ENCODE measurements at regions not wholly inside any gene's neighbourhood (a gene's known extent, or its start where the extent isn't known, plus 50 kb on each side); places are given as distances from the start of the nearest gene placed in this dataset.

DNA sequence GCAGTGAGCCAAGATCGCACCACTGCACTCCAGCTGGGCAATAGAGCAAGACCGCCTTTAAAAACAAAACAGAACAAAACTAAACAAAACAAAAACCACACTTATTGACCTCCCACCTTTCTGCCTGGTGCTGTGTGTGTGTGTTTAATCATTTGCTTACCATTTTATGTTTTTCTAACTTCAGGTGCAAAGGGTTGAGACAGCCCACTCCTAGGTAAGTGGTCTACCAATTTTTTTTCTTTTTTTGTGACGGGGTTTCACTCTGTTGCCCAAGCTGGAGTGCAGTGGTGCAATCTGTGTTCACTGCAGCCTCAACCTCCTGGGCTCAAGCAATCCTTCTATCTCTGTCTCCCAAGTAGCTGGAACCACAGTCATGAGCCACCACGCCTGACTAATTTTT is 65.8 kb downstream of the SALL1 start:
- DNase-seq: no peak

GRCh38 chr16:51084074-51084928 is 66.8 kb downstream of the SALL1 start:
- no peak for DNase-seq

GRCh38 chr16:51072591-51072990 is 78.5 kb downstream of the SALL1 start:
- no peak for DNase-seq

- no peak for DNase-seq
Observed at GRCh38 chr16:51071326-51071725, 79.7 kb downstream of the SALL1 start.

- DNase-seq: no peak
Observed at GRCh38 chr16:51067352-51067751, 83.7 kb downstream of the SALL1 start.

- DNase-seq: no peak
Observed at GRCh38 chr16:51062039-51062438, 89.0 kb downstream of the SALL1 start.

DNA sequence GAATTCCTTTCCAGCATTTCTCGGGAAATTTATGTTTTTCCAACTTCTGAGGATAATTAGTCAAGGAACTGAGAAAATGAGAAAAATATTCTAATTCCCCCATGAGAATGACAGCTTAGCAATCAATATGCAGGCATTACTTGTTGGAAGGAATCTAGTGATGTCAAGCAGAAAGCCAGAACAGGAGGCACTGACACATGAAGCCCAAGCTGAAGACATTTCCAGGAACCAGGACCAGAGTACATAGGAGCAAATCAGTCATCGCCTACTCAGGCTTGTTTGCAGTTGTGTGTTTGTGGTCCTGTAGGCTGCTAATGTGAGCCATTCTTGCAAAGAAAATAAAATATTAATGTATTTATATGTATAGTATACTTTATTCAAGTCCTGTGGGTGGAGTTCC is 89.7 kb downstream of the SALL1 start:
- DNase-seq: no peak

GRCh38 chr16:51057969-51058337 is 93.1 kb downstream of the SALL1 start:
- DNase-seq: no peak

- no peak for DNase-seq
Observed at GRCh38 chr16:51057102-51057793, 93.8 kb downstream of the SALL1 start.

- DNase-seq: no peak
Observed at GRCh38 chr16:51056331-51056730, 94.7 kb downstream of the SALL1 start.

GRCh38 chr16:51055434-51055833 is 95.6 kb downstream of the SALL1 start:
- no peak for DNase-seq

GRCh38 chr16:51053775-51054174 is 97.3 kb downstream of the SALL1 start:
- DNase-seq: no peak

GRCh38 chr16:51051671-51052070 is 99.4 kb downstream of the SALL1 start:
- no peak for DNase-seq

- DNase-seq: no peak
Observed at GRCh38 chr16:51050377-51050706, 100.7 kb downstream of the SALL1 start.

DNA sequence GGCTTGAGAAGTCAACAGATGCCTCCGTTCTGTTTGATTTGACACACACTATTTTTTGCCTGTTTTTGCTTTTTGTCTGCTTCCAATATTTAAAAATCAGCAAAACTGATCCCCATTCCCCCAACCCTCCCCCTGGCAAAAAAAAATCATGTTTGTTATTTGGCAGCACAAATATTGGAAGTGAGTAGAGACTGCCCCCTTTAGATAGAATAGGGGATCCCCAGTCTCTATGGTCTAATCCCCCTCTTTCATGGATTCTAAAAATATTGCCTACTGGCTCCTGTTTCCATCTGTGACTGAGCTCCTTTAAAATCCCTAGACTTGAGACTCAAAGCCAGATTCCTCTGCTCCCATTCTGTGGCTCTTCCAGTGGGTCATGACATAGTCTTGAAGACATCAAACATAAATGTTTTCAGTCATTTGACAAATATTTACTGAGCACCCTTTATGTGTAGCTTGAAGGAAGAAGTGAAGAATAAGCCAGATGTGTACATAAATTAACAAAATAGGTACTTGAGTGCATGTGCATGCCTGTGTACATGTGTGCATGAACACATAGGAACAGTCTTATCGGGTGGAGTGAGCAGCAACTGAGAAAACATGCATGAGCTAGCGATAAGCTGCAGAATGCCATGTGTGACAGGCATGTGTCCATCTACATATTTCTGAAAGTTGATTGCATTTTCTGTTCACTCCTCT is 101.2 kb downstream of the SALL1 start:
- no peak for DNase-seq

DNA sequence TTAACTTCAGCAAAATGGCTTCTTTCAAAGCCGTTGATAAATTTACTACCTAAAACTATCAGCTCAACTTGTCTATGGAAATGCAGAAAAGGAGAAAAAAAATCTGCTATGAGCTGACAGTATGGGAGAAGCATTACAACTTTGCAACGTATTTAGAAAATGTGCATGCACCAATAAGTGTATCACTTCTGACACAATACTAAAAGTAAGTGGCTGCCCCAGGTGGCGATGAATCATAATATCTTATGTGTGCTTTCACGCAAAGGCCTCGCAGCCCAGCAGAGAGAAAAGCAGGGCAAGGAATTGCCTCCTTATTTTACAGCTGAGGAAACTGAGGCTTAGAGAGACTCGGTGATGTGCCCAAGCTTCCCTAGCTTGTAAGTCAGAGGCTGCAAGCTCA is 101.8 kb downstream of the SALL1 start:
- DNase-seq: no peak

- DNase-seq: no peak
Observed at GRCh38 chr16:51048544-51048943, 102.5 kb downstream of the SALL1 start.

DNA sequence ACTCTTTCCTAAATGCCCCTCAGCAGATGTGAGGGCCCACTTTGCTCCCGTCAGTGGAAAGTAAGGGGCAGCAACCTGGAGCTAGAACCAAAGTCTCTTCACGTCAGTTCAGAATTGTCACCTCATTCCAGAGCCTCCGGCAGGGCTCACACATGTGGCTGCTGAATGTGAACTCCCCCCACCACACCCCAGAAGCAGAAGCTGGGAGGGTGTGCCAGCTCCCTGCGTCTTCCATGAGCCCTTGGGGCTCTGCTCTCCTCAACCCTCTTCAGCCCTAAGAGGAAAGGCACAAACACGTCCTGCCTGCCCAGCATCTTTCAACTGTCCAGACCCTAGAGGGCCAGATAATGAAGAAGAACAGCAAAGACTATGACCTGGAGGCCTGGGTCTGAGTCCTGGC is 105.3 kb downstream of the SALL1 start:
- no peak for DNase-seq

GRCh38 chr16:51045186-51045585 is 105.9 kb downstream of the SALL1 start:
- no peak for DNase-seq

DNA sequence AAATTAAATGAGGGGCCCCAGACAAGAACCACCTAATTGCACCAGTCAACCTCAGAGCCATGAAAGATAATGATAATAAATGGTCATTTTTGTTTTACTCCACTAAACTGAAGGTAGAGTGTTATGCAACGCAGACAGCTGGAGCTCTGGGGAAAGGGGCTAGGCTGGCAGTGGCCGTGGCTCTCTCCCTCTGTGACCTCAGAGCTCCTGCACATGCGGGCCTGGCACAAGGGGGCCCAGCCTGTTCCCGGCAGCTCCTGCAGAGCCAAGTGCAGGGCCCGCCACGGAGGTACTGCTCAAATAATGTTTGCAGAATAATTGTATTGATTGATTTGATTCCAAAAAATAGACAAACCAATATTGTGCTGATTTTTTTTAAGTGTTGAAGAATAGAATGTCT is 109.5 kb downstream of the SALL1 start:
- no peak for DNase-seq

- no peak for DNase-seq
Observed at GRCh38 chr16:51040637-51041036, 110.4 kb downstream of the SALL1 start.

DNA sequence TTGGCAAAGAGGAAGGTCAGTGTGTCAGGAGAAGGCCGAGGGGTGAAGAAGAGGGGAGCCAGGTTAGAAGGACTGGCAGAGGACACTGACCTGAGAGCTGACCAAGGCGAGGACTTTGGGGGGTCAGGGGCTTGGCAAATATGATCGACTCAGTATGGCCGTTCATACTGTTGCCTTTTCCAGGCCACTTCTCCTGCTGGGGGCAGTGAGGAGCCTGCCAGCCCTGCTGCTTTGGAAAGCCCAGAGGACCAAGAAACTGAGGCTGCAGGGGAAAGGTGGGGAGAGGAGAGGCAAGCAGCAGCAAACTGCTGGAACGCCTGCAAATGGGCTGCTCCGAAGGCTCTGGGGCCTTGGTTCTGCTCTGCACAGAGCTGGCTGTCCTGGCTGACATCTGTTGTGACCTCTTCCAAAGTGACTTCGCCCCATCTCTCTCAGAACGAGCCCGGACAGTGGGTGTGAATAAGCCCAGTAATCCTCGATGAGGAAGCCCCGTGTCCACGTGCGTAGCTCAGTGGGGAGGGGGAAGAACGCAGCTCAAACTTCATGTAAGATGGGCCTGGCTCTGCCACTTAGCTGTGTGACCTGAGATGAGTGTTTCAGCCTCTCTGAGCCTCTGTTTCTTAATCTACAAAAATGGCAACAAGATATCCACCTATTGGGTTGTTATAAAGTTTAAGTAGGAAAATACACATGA is 111.3 kb downstream of the SALL1 start:
- no peak for DNase-seq

DNA sequence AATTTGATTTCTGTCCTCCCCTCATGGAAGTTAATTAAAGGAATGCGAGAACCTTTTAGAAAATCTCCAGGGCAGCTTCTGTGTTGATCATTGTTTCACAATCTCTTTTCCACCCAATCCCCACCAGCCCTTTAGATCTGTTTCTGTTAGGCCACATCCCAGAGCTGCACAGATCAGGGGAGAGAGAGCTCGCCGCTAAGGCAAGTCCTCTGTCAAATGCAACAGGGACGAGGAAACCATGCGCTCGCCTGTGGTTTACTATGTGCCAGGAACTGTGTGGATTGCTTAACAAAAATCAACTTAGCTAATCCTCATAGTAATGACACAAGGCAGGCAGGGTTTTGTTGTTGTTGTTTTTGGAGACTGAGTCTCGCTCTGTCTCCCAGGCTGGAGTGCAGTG is 115.4 kb downstream of the SALL1 start:
- DNase-seq: no peak

- no peak for DNase-seq
Observed at GRCh38 chr16:51035110-51035498, 116.0 kb downstream of the SALL1 start.
